C4-2B (cell line): ENCODE measurements at regions not wholly inside any gene's neighbourhood (a gene's known extent, or its start where the extent isn't known, plus 50 kb on each side); places are given as distances from the start of the nearest gene placed in this dataset.

Experiments
- ZFX ChIP-seq: fragments of 450-650 bp; IDR thresholded peaks from 2 replicates; pipeline ENCODE4 v1.6.1; 2017
- TF ChIP-seq, protein P1 (sequence below): fragments of 450-650 bp; conservative IDR thresholded peaks from 2 replicates; pipeline ENCODE4 v1.5.1; 2017; ENCODE audit warnings: mild to moderate bottlenecking

DNA sequence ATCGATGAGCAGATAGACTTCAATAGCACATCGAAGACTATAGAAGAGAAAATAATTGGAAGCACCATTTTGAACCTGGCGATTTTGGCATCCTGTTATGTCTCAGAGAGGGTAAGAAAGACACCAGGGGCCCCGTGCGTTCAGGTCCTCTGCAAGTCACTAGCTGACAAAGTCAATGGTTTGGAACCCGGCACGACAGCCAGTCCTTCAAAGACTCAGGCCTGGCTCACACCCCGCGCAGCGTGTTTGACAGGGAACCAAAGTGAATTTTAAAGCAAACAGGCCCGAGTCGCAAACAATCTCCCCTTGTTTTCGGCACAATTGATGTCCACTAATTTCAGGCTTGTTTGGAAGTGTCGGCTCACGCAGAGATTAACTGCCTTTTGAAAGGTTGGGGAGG is 716.6 kb downstream of the BRD1 start:
- TF ChIP-seq, protein P1, sequence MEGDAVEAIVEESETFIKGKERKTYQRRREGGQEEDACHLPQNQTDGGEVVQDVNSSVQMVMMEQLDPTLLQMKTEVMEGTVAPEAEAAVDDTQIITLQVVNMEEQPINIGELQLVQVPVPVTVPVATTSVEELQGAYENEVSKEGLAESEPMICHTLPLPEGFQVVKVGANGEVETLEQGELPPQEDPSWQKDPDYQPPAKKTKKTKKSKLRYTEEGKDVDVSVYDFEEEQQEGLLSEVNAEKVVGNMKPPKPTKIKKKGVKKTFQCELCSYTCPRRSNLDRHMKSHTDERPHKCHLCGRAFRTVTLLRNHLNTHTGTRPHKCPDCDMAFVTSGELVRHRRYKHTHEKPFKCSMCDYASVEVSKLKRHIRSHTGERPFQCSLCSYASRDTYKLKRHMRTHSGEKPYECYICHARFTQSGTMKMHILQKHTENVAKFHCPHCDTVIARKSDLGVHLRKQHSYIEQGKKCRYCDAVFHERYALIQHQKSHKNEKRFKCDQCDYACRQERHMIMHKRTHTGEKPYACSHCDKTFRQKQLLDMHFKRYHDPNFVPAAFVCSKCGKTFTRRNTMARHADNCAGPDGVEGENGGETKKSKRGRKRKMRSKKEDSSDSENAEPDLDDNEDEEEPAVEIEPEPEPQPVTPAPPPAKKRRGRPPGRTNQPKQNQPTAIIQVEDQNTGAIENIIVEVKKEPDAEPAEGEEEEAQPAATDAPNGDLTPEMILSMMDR: no peak
- no peak for TF ChIP-seq ZFX
